H1 (cell line): ENCODE measurements at regions not wholly inside any gene's neighbourhood (a gene's known extent, or its start where the extent isn't known, plus 50 kb on each side); places are given as distances from the start of the nearest gene placed in this dataset.

Experiments
- ATF3 ChIP-seq: IDR thresholded peaks from 2 replicates; pipeline ENCODE4 v1.6.1; 2011; ENCODE audit warnings: low read depth, mild to moderate bottlenecking, low read length; ENCODE audit not compliant: insufficient read depth
- CHD2 ChIP-seq: IDR thresholded peaks from 2 replicates; pipeline ENCODE4 v1.6.1; 2012; ENCODE audit warnings: low read length, improper control_type of control experiment
- EP300 ChIP-seq, 2 experiments: IDR thresholded peaks; 1 replicate in 1 of 2; 2 replicates in 1 of 2; pipeline ENCODE4 v1.6.1; 2011 to 2012; ENCODE audit warnings: low read depth in 2 of 2, low read length in 2 of 2, mild to moderate bottlenecking in 2 of 2, borderline replicate concordance in 1 of 2, inconsistent platforms in 1 of 2, moderate library complexity in 1 of 2
- EZH2 ChIP-seq: fragments of 200-600 bp; sonication (generic); IDR thresholded peaks from 2 replicates; pipeline ENCODE4 v1.7.1; 2012; ENCODE audit warnings: low read depth, mild to moderate bottlenecking, moderate library complexity, low read length, inconsistent platforms; ENCODE audit not compliant: severe bottlenecking
- NRF1 ChIP-seq: IDR thresholded peaks from 2 replicates; pipeline ENCODE4 v1.6.1; 2011; ENCODE audit warnings: mild to moderate bottlenecking, low read depth, low read length, improper control_type of control experiment
- POLR2A ChIP-seq, 2 experiments: IDR thresholded peaks; 1 replicate in 1 of 2; 2 replicates in 1 of 2; pipeline ENCODE4 v1.6.1; 2011; ENCODE audit warnings: low read depth in 2 of 2, low read length in 2 of 2, mild to moderate bottlenecking in 2 of 2; ENCODE audit errors: control extremely low read depth in 1 of 2
- POLR2AphosphoS5 ChIP-seq: IDR thresholded peaks from 2 replicates; pipeline ENCODE4 v1.6.1; 2011; ENCODE audit warnings: low read depth, low read length
- SIN3A ChIP-seq, 2 experiments: IDR thresholded peaks in 1 of 2; conservative IDR thresholded peaks in 1 of 2; 2 replicates each; pipeline ENCODE4 v1.6.1; 2011 to 2012; ENCODE audit warnings: low read length in 2 of 2, improper control_type of control experiment in 1 of 2, low read depth in 1 of 2, mild to moderate bottlenecking in 1 of 2
- SIX5 ChIP-seq: IDR thresholded peaks from 2 replicates; pipeline ENCODE4 v1.6.1; 2011; ENCODE audit warnings: mild to moderate bottlenecking, low read depth, low read length
- SP1 ChIP-seq: IDR thresholded peaks from 2 replicates; pipeline ENCODE4 v1.6.1; 2011; ENCODE audit warnings: low read depth, low read length
- TAF1 ChIP-seq: IDR thresholded peaks from 2 replicates; pipeline ENCODE4 v1.6.1; 2011; ENCODE audit warnings: mild to moderate bottlenecking, low read depth, low read length
- USF2 ChIP-seq: IDR thresholded peaks from 2 replicates; pipeline ENCODE4 v1.6.1; 2011; ENCODE audit warnings: low read length, improper control_type of control experiment
- ZNF274 ChIP-seq: IDR thresholded peaks from 2 replicates; pipeline ENCODE4 v1.7.0; 2012; ENCODE audit warnings: low read length, borderline replicate concordance; ENCODE audit errors: extremely low read depth
- TF ChIP-seq, protein P1 (sequence below), 3 experiments: IDR thresholded peaks; 1 replicate in 2 of 3; 2 replicates in 1 of 3; pipeline versions ENCODE4 v1.5.1 to v1.6.1; 2011; ENCODE audit warnings: low read length in 3 of 3, mild to moderate bottlenecking in 3 of 3, inconsistent platforms in 2 of 3, low read depth in 1 of 3, moderate library complexity in 1 of 3; ENCODE audit not compliant: insufficient read depth in 1 of 3; ENCODE audit errors: control extremely low read depth in 1 of 3

DNA sequence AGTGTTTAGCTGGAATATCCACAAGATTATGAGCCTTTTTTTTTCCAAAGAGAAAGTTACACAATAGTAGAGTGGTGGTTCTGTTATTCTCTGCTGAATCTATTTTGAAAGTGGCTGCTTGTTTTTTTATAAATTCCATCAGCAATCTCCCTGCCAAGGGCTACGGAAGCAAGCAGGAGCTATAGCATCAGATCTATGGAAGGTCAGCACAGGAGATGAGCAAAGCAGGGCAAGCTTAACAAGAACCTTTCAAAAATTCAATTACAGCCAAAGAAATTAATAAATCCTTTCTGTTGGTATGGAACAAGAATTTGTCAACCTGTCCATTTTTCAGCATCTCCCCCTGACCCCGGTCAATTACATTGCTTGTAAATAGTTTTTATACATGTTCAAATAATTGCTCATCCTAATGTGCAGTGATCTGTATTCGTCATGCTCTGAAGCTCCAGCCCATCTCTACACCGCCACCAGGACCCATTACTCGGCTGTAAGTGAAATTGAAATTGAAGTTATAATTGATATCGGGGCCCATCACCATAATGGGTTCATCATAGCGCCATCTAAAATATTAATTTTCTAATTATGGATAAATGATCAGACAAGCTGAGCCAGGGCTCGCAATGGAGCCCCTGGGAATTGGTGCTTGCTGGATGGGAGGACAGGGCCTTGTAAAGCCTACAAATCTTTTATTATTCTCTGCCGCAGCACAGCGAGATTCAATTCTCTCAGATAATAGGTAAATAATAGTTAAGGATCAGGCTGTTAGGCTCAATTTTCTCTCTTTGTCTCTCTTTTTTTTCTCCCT is 215.1 kb downstream of the ATG4C start:
- TF ChIP-seq POLR2A (IDR thresholded peaks at IDR 0.05; ENCODE audit: control extremely low read depth in 1 of 2, low read depth in 2 of 2, low read length in 2 of 2) (no peak), SIN3A (conservative IDR thresholded peaks at IDR 0.05 in 1 of 2, IDR thresholded peaks at IDR 0.05 in 1 of 2; ENCODE audit: low read depth in 1 of 2, low read length in 2 of 2) (no peak), SIX5 (no peak), ATF3 (no peak), CHD2 (no peak), SP1 (no peak), EP300 (IDR thresholded peaks at IDR 0.05; ENCODE audit: borderline replicate concordance in 1 of 2, low read depth in 2 of 2, low read length in 2 of 2) (no peak), USF2 (no peak), TAF1 (no peak), POLR2AphosphoS5 (no peak), EZH2 (no peak), ZNF274 (no peak), NRF1 (no peak)
- TF ChIP-seq, protein P1, sequence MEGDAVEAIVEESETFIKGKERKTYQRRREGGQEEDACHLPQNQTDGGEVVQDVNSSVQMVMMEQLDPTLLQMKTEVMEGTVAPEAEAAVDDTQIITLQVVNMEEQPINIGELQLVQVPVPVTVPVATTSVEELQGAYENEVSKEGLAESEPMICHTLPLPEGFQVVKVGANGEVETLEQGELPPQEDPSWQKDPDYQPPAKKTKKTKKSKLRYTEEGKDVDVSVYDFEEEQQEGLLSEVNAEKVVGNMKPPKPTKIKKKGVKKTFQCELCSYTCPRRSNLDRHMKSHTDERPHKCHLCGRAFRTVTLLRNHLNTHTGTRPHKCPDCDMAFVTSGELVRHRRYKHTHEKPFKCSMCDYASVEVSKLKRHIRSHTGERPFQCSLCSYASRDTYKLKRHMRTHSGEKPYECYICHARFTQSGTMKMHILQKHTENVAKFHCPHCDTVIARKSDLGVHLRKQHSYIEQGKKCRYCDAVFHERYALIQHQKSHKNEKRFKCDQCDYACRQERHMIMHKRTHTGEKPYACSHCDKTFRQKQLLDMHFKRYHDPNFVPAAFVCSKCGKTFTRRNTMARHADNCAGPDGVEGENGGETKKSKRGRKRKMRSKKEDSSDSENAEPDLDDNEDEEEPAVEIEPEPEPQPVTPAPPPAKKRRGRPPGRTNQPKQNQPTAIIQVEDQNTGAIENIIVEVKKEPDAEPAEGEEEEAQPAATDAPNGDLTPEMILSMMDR (IDR thresholded peaks at IDR 0.05; ENCODE audit: control extremely low read depth in 1 of 3, insufficient read depth in 1 of 3, low read depth in 1 of 3, low read length in 3 of 3): no peak
